ENCODE measurements at regions not wholly inside any gene's neighbourhood (a gene's known extent, or its start where the extent isn't known, plus 50 kb on each side); places are given as distances from the start of the nearest gene placed in this dataset.

DNA sequence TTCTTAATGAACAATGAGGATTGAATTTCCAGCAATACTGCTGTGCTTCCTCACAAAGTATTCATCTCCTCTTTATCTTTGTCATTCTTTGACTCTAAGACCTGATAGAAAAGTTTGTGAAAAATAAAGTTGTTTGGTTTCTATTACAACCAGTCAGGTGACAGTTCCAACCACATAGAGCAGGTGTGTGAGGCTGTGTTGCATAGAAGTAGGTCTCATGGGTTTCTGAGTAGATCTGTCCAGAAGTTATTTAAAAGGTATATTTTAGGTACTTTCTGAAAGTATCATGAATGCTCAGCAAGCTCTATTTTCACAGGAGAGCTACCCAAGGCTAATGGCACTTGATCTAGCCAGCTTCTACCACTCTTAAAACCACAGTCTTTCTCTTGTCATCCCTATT, 637.0 kb downstream of the DNAH5 start (continued):
- TF ChIP-seq, protein P1, sequence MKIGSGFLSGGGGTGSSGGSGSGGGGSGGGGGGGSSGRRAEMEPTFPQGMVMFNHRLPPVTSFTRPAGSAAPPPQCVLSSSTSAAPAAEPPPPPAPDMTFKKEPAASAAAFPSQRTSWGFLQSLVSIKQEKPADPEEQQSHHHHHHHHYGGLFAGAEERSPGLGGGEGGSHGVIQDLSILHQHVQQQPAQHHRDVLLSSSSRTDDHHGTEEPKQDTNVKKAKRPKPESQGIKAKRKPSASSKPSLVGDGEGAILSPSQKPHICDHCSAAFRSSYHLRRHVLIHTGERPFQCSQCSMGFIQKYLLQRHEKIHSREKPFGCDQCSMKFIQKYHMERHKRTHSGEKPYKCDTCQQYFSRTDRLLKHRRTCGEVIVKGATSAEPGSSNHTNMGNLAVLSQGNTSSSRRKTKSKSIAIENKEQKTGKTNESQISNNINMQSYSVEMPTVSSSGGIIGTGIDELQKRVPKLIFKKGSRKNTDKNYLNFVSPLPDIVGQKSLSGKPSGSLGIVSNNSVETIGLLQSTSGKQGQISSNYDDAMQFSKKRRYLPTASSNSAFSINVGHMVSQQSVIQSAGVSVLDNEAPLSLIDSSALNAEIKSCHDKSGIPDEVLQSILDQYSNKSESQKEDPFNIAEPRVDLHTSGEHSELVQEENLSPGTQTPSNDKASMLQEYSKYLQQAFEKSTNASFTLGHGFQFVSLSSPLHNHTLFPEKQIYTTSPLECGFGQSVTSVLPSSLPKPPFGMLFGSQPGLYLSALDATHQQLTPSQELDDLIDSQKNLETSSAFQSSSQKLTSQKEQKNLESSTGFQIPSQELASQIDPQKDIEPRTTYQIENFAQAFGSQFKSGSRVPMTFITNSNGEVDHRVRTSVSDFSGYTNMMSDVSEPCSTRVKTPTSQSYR (CRISPR knock-in tag; IDR thresholded peaks at IDR 0.05), result no peak
- TF ChIP-seq, protein P2, sequence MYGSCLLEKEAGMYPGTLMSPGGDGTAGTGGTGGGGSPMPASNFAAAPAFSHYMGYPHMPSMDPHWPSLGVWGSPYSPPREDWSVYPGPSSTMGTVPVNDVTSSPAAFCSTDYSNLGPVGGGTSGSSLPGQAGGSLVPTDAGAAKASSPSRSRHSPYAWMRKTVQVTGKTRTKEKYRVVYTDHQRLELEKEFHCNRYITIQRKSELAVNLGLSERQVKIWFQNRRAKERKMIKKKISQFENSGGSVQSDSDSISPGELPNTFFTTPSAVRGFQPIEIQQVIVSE (CRISPR knock-in tag; IDR thresholded peaks at IDR 0.05; ENCODE audit: borderline replicate concordance), result no peak
- TF ChIP-seq, protein P3, sequence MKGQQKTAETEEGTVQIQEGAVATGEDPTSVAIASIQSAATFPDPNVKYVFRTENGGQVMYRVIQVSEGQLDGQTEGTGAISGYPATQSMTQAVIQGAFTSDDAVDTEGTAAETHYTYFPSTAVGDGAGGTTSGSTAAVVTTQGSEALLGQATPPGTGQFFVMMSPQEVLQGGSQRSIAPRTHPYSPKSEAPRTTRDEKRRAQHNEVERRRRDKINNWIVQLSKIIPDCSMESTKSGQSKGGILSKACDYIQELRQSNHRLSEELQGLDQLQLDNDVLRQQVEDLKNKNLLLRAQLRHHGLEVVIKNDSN (CRISPR knock-in tag; IDR thresholded peaks at IDR 0.05), result no peak
- no peak for TF ChIP-seq ZNF263 (CRISPR knock-in tag; IDR thresholded peaks at IDR 0.05; ENCODE audit: low read depth)

DNA sequence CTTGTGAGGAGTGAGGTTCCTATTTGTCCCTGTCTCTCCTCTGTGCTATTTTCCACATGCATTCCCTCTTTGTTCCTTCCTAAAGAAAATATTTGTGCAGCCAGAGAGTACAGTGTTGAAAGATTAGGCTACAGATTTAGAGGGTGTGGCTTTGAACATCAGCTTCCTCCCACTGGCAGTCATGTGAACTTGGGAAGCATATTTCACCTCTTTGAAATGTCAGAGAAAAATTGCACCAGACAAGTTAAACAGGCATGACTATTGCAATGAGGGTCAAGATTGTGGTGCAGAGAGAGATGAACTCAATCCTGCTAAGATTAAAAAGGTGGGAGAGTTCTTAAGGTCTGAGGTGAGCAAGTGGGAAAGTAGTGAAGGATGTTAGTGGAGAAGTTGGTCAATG, 641.0 kb downstream of the DNAH5 start:
- TF ChIP-seq RELA (CRISPR knock-in tag; IDR thresholded peaks at IDR 0.05; ENCODE audit: borderline replicate concordance) (no peak), ZNF671 (CRISPR knock-in tag; IDR thresholded peaks at IDR 0.05) (no peak), SP1 (CRISPR knock-in tag; conservative IDR thresholded peaks at IDR 0.05) (no peak)
- TF ChIP-seq, protein P4, sequence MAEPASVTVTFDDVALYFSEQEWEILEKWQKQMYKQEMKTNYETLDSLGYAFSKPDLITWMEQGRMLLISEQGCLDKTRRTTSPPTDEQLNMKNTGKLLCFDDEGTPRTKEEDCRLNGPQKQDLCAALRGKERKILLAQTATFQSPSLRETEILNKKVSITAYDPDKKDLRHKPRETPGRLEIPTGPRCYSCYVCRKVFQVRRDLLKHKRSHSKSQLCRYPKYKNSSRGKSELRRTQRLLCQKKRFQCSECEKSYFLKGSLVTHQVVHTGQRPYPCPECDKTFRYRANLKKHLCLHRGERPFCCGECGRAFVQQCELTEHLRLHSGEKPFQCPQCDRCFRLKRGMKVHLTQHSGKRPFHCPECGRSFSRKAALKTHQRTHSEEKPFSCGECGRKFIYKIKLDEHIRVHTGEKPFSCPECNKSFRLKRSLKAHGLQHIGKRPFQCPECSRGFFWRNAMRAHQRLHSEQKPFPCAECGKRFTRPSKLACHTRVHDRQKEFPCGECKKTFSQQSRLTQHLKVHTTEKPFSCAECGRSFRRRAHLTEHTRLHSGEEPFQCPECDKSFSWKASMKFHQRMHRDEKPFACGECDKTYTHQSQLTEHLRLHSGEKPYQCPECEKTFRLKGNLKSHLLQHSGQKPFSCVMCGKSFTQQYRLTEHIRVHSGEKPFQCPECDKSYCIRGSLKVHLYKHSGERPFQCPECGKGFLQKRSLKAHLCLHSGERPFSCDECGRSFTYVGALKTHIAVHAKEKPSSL (CRISPR knock-in tag; conservative IDR thresholded peaks at IDR 0.05), result no peak
- TF ChIP-seq, protein P5, sequence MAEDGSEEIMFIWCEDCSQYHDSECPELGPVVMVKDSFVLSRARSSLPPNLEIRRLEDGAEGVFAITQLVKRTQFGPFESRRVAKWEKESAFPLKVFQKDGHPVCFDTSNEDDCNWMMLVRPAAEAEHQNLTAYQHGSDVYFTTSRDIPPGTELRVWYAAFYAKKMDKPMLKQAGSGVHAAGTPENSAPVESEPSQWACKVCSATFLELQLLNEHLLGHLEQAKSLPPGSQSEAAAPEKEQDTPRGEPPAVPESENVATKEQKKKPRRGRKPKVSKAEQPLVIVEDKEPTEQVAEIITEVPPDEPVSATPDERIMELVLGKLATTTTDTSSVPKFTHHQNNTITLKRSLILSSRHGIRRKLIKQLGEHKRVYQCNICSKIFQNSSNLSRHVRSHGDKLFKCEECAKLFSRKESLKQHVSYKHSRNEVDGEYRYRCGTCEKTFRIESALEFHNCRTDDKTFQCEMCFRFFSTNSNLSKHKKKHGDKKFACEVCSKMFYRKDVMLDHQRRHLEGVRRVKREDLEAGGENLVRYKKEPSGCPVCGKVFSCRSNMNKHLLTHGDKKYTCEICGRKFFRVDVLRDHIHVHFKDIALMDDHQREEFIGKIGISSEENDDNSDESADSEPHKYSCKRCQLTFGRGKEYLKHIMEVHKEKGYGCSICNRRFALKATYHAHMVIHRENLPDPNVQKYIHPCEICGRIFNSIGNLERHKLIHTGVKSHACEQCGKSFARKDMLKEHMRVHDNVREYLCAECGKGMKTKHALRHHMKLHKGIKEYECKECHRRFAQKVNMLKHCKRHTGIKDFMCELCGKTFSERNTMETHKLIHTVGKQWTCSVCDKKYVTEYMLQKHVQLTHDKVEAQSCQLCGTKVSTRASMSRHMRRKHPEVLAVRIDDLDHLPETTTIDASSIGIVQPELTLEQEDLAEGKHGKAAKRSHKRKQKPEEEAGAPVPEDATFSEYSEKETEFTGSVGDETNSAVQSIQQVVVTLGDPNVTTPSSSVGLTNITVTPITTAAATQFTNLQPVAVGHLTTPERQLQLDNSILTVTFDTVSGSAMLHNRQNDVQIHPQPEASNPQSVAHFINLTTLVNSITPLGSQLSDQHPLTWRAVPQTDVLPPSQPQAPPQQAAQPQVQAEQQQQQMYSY (CRISPR knock-in tag; IDR thresholded peaks at IDR 0.05), result no peak
- TF ChIP-seq, protein P6, sequence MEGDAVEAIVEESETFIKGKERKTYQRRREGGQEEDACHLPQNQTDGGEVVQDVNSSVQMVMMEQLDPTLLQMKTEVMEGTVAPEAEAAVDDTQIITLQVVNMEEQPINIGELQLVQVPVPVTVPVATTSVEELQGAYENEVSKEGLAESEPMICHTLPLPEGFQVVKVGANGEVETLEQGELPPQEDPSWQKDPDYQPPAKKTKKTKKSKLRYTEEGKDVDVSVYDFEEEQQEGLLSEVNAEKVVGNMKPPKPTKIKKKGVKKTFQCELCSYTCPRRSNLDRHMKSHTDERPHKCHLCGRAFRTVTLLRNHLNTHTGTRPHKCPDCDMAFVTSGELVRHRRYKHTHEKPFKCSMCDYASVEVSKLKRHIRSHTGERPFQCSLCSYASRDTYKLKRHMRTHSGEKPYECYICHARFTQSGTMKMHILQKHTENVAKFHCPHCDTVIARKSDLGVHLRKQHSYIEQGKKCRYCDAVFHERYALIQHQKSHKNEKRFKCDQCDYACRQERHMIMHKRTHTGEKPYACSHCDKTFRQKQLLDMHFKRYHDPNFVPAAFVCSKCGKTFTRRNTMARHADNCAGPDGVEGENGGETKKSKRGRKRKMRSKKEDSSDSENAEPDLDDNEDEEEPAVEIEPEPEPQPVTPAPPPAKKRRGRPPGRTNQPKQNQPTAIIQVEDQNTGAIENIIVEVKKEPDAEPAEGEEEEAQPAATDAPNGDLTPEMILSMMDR (IDR thresholded peaks at IDR 0.05), result no peak
- DNase-seq (ENCODE audit: low spot score) (no peak), ATAC-seq (no peak)
- no peak overlapping the region for H3K4me3 Mint-ChIP-seq
- CTCF ChIA-PET, result interaction anchor here (0.6 to 0.7 kb wide), 3 partner anchors 11 to 391 kb away, joined by 3 to 5 read pairs (median 3); no protein-coding TSS in a partner anchor
- no peaks in the 10 kb centered on the region for H3K9me3 Mint-ChIP-seq
- H3K4me1 Mint-ChIP-seq, result no peaks in the 10 kb centered on the region
- no peaks in the 10 kb centered on the region for H3K27me3 Mint-ChIP-seq (ENCODE audit: low read depth)
- H3K27ac Mint-ChIP-seq, result no peak overlapping the region
- POLR2A ChIA-PET, result interaction anchor here (0.7 kb wide), 1 partner anchor 350 kb away, joined by 5 read pairs; no protein-coding TSS in a partner anchor
- no peaks in the 10 kb centered on the region for H3K36me3 Mint-ChIP-seq

DNA sequence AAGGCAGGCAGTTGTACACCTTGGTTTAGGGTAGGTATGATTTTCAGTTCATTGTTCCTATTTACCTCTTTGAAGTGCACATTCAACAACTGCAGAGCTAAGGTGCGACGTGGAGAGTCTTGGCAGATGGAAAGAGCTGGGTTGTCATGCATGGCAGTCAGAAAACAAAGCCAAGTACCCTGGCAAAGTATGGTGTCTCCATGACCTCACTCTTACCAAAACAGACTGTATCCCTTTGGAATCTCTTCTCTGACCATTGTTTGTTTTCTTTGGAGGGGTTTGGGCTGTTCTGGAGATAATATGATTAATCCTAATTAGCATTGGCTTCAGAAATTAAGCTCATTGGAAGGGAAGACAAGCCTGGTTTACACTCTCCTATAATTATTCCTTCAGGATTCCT, 665.7 kb downstream of the DNAH5 start:
- Mint-ChIP-seq H3K4me1 (no peaks in the 10 kb centered on the region), H3K27me3 (ENCODE audit: low read depth) (no peaks in the 10 kb centered on the region), H3K4me3 (no peak overlapping the region), H3K9me3 (peaks cover 10% of the 10 kb centered on the region), H3K27ac (no peak overlapping the region), H3K36me3 (no peaks in the 10 kb centered on the region)
- POLR2A ChIA-PET, result interaction anchor here (0.5 kb wide), 1 partner anchor 315 kb away, joined by 3 read pairs; no protein-coding TSS in a partner anchor
- ATAC-seq (no peak), DNase-seq (ENCODE audit: low spot score) (no peak)
- CTCF ChIA-PET, result interaction anchor here (0.5 to 1.5 kb wide), 4 partner anchors 27 to 240 kb away, joined by 3 to 7 read pairs (median 4); no protein-coding TSS in a partner anchor
- TF ChIP-seq EMX1 (CRISPR knock-in tag; IDR thresholded peaks at IDR 0.05) (no peak), CREM (CRISPR knock-in tag; IDR thresholded peaks at IDR 0.05) (no peak), FOXP1 (CRISPR knock-in tag; IDR thresholded peaks at IDR 0.05; ENCODE audit: borderline replicate concordance) (no peak), NFYB (CRISPR knock-in tag; conservative IDR thresholded peaks at IDR 0.05; ENCODE audit: low read depth) (no peak), NR1H2 (CRISPR knock-in tag; IDR thresholded peaks at IDR 0.05) (no peak), ETV6 (CRISPR knock-in tag; IDR thresholded peaks at IDR 0.05) (no peak), OVOL2 (CRISPR knock-in tag; IDR thresholded peaks at IDR 0.05; ENCODE audit: borderline replicate concordance) (no peak)
- TF ChIP-seq, protein P7, sequence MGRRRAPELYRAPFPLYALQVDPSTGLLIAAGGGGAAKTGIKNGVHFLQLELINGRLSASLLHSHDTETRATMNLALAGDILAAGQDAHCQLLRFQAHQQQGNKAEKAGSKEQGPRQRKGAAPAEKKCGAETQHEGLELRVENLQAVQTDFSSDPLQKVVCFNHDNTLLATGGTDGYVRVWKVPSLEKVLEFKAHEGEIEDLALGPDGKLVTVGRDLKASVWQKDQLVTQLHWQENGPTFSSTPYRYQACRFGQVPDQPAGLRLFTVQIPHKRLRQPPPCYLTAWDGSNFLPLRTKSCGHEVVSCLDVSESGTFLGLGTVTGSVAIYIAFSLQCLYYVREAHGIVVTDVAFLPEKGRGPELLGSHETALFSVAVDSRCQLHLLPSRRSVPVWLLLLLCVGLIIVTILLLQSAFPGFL (CRISPR knock-in tag; IDR thresholded peaks at IDR 0.05; ENCODE audit: borderline replicate concordance), result no peak
- TF ChIP-seq, protein P8, sequence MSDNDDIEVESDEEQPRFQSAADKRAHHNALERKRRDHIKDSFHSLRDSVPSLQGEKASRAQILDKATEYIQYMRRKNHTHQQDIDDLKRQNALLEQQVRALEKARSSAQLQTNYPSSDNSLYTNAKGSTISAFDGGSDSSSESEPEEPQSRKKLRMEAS (CRISPR knock-in tag; IDR thresholded peaks at IDR 0.05), result no peak

All from WTC11 (cell line).